Common myeloid progenitor, CD34-positive (primary cell): ENCODE measurements at regions not wholly inside any gene's neighbourhood (a gene's known extent, or its start where the extent isn't known, plus 50 kb on each side); places are given as distances from the start of the nearest gene placed in this dataset.

Experiments used
- CTCF ChIA-PET: fragments of 350-600 bp; sonication (Branson Sonifier 250); formaldehyde crosslinking; loops from one replicate; lab custom pipeline; 2021; ENCODE audit warnings: antibody characterized with exemption; lab: Charles Lee
- POLR2A ChIA-PET: fragments of 350-600 bp; sonication (Branson Sonifier 250); formaldehyde crosslinking; loops from one replicate; lab custom pipeline; 2021; ENCODE audit warnings: antibody characterized with exemption; lab: Charles Lee
- DNase-seq, 3 donors: peaks; one replicate each; pipeline versions ENCODE4 v3.0.0 to v3.0.0-alpha.2; 2013
- H3K27ac ChIP-seq, 2 experiments: 1 replicate in 1 of 2; 2 replicates in 1 of 2; pipeline ENCODE4 v1.7.0; 2013; ENCODE audit warnings: inconsistent platforms in 2 of 2, low read length in 2 of 2, mild to moderate bottlenecking in 2 of 2, low read depth in 1 of 2, moderate library complexity in 1 of 2; ENCODE audit not compliant: severe bottlenecking in 2 of 2, insufficient read depth in 1 of 2, poor library complexity in 1 of 2
- H3K27me3 ChIP-seq, 5 experiments: replicated peaks in 2 of 5; 1 replicate in 3 of 5; 2 replicates in 2 of 5; pipeline versions ENCODE4 v1.6.1 to v1.7.0; 2013; ENCODE audit warnings: low read length in 4 of 5, mild to moderate bottlenecking in 2 of 5, moderate library complexity in 2 of 5, inconsistent platforms in 1 of 5; ENCODE audit not compliant: insufficient read depth in 5 of 5, control insufficient read depth in 4 of 5
- H3K36me3 ChIP-seq, 4 experiments: 1 replicate in 2 of 4; 2 replicates in 2 of 4; pipeline versions ENCODE4 v1.6.1 to v1.7.0; 2013; ENCODE audit warnings: low read length in 3 of 4, control low read depth in 1 of 4, mild to moderate bottlenecking in 1 of 4; ENCODE audit not compliant: control insufficient read depth in 4 of 4, insufficient read depth in 4 of 4
- H3K4me1 ChIP-seq, 4 experiments: 1 replicate in 3 of 4; 2 replicates in 1 of 4; pipeline versions ENCODE4 v1.6.1 to v1.7.1; 2013; ENCODE audit warnings: low read length in 3 of 4, mild to moderate bottlenecking in 3 of 4, control low read depth in 1 of 4, inconsistent platforms in 1 of 4, moderate library complexity in 1 of 4; ENCODE audit not compliant: control insufficient read depth in 4 of 4, insufficient read depth in 4 of 4; ENCODE audit errors: control extremely low read depth in 1 of 4
- H3K4me3 ChIP-seq, 7 experiments: 1 replicate in 4 of 7; 2 replicates in 3 of 7; pipeline versions ENCODE4 v1.5.1 to v1.7.0; 2013; ENCODE audit warnings: mild to moderate bottlenecking in 7 of 7, low read length in 6 of 7, moderate library complexity in 6 of 7, inconsistent platforms in 2 of 7, low read depth in 2 of 7, control low read depth in 1 of 7; ENCODE audit not compliant: insufficient read depth in 4 of 7, control insufficient read depth in 1 of 7; ENCODE audit errors: extremely low read depth in 1 of 7
- H3K9me3 ChIP-seq, 5 experiments: 1 replicate in 4 of 5; 2 replicates in 1 of 5; pipeline versions ENCODE4 v1.6.1 to v1.7.1; 2013; ENCODE audit warnings: low read length in 4 of 5, mild to moderate bottlenecking in 2 of 5, inconsistent platforms in 1 of 5, low read depth in 1 of 5, moderate library complexity in 1 of 5; ENCODE audit not compliant: control insufficient read depth in 4 of 5, insufficient read depth in 2 of 5; ENCODE audit errors: control extremely low read depth in 1 of 5
- WGBS: methylation state at CpG from one replicate; pipeline ENCODE4 v1.1.5; 2013; ENCODE audit not compliant: insufficient coverage; 5-methylcytosine and 5-hydroxymethylcytosine counted together

- H3K4me3 ChIP-seq: no peak overlapping the region
- WGBS: 97% methylated on average over 8 of the region's 11 CpGs
- no peak overlapping the region for H3K27ac ChIP-seq
- peaks cover 0 to 1% (median 0%) of the 10 kb centered on the region in 5 experiments for H3K9me3 ChIP-seq
- DNase-seq: no peak
- ChIA-PET CTCF (no interaction called here), POLR2A (no interaction called here)
- no peaks in the 10 kb centered on the region for H3K36me3 ChIP-seq
- H3K27me3 ChIP-seq: no peaks in the 10 kb centered on the region
- no peaks in the 10 kb centered on the region for H3K4me1 ChIP-seq
These were observed 837.1 kb upstream of the ZNF608 start for GRCh38 chr5:125583321-125584139.

GRCh38 chr5:125584140-125584520 is 837.7 kb upstream of the ZNF608 start:
- Histone ChIP-seq H3K36me3 (no peaks in the 10 kb centered on the region), H3K4me1 (no peaks in the 10 kb centered on the region), H3K27me3 (no peaks in the 10 kb centered on the region), H3K4me3 (no peak overlapping the region), H3K27ac (no peak overlapping the region), H3K9me3 (peaks cover 0 to 1% (median 0%) of the 10 kb centered on the region in 5 experiments)
- POLR2A ChIA-PET: no interaction called here
- no peak for DNase-seq
- CTCF ChIA-PET: no interaction called here
- WGBS: no CpG with 5 or more reads among the region's 3 CpGs

- ChIA-PET CTCF (no interaction called here), POLR2A (no interaction called here)
- H3K4me1 ChIP-seq: no peaks in the 10 kb centered on the region
- H3K27me3 ChIP-seq: no peaks in the 10 kb centered on the region
- no peak overlapping the region for H3K4me3 ChIP-seq
- H3K27ac ChIP-seq: no peak overlapping the region
- peaks cover 0 to 1% (median 0%) of the 10 kb centered on the region in 5 experiments for H3K9me3 ChIP-seq
- DNase-seq: no peak
- H3K36me3 ChIP-seq: no peaks in the 10 kb centered on the region
- WGBS: 100% methylated on average over 1 of the region's 1 CpG
These were observed 835.6 kb upstream of the GRAMD2B start for GRCh38 chr5:125587631-125588030.

- no CpG with 5 or more reads among the region's 3 CpGs for WGBS
- ChIA-PET CTCF (no interaction called here), POLR2A (no interaction called here)
- DNase-seq: no peak
- Histone ChIP-seq H3K9me3 (peaks cover 0 to 1% (median 0%) of the 10 kb centered on the region in 5 experiments), H3K27ac (no peak overlapping the region), H3K4me1 (no peaks in the 10 kb centered on the region), H3K4me3 (no peak overlapping the region), H3K27me3 (no peaks in the 10 kb centered on the region), H3K36me3 (no peaks in the 10 kb centered on the region)
These were observed 830.4 kb upstream of the GRAMD2B start for GRCh38 chr5:125592856-125593255.

- whole genome bisulfite sequencing: 97% methylated on average over 6 of the region's 6 CpGs
These were observed 828.1 kb upstream of the GRAMD2B start for GRCh38 chr5:125595095-125595494.

GRCh38 chr5:125595845-125596244 is 827.4 kb upstream of the GRAMD2B start:
- Histone ChIP-seq H3K4me3 (no peak overlapping the region), H3K36me3 (no peaks in the 10 kb centered on the region), H3K9me3 (no peaks in the 10 kb centered on the region), H3K4me1 (no peaks in the 10 kb centered on the region), H3K27me3 (no peaks in the 10 kb centered on the region), H3K27ac (no peak overlapping the region)
- 95% methylated on average over 2 of the region's 3 CpGs for WGBS
- CTCF ChIA-PET: no interaction called here
- POLR2A ChIA-PET: no interaction called here
- DNase-seq: no peak

More at GRCh38 chr5:125595095-125595494, 828.1 kb upstream of the GRAMD2B start:
- Histone ChIP-seq H3K36me3 (no peaks in the 10 kb centered on the region), H3K4me3 (no peak overlapping the region), H3K4me1 (no peaks in the 10 kb centered on the region), H3K27ac (no peak overlapping the region), H3K27me3 (no peaks in the 10 kb centered on the region), H3K9me3 (no peaks in the 10 kb centered on the region)
- DNase-seq: no peak
- ChIA-PET CTCF (no interaction called here), POLR2A (no interaction called here)

GRCh38 chr5:125597338-125597737 is 825.9 kb upstream of the GRAMD2B start:
- ChIA-PET CTCF (interaction anchor here (0.7 kb wide), 1 partner anchor 1562 kb away, joined by 3 read pairs; no protein-coding TSS in a partner anchor), POLR2A (no interaction called here)
- Histone ChIP-seq H3K4me1 (no peaks in the 10 kb centered on the region), H3K9me3 (no peaks in the 10 kb centered on the region), H3K4me3 (no peak overlapping the region), H3K27me3 (no peaks in the 10 kb centered on the region), H3K36me3 (no peaks in the 10 kb centered on the region), H3K27ac (no peak overlapping the region)
- no peak for DNase-seq
- WGBS: no CpG with 5 or more reads among the region's 2 CpGs
